Mesenchymal stem cell (in vitro differentiated cells and primary cell): ENCODE measurements at regions not wholly inside any gene's neighbourhood (a gene's known extent, or its start where the extent isn't known, plus 50 kb on each side); places are given as distances from the start of the nearest gene placed in this dataset.

Source experiments
- DNase-seq: peaks from one replicate; pipeline ENCODE4 v3.0.0-alpha.2; 2013
- H2AFZ ChIP-seq: one replicate; pipeline ENCODE4 v1.6.1; 2013; ENCODE audit warnings: low read depth, mild to moderate bottlenecking, control low read depth, inconsistent platforms, low read length, moderate library complexity
- H2AK5ac ChIP-seq: 2 replicates; pipeline ENCODE4 v1.6.1; 2013; ENCODE audit warnings: low read length, moderate library complexity, mild to moderate bottlenecking, inconsistent platforms; ENCODE audit not compliant: severe bottlenecking
- H2BK120ac ChIP-seq: one replicate; pipeline ENCODE4 v1.6.1; 2013; ENCODE audit warnings: low read depth, mild to moderate bottlenecking, inconsistent platforms, low read length, moderate library complexity
- H2BK12ac ChIP-seq, 2 experiments: one replicate each; pipeline ENCODE4 v1.6.1; 2013; ENCODE audit warnings: inconsistent platforms in 2 of 2, low read length in 2 of 2, mild to moderate bottlenecking in 2 of 2, moderate library complexity in 2 of 2, control low read depth in 1 of 2
- H2BK15ac ChIP-seq: one replicate; pipeline ENCODE4 v1.6.1; 2013; ENCODE audit warnings: mild to moderate bottlenecking, low read depth, inconsistent platforms; ENCODE audit not compliant: poor library complexity, severe bottlenecking
- H2BK5ac ChIP-seq: 2 replicates; pipeline ENCODE4 v1.6.1; 2013; ENCODE audit warnings: low read depth, mild to moderate bottlenecking, low read length, control low read depth, inconsistent platforms; ENCODE audit not compliant: poor library complexity, severe bottlenecking
- H3K14ac ChIP-seq, 2 experiments: one replicate each; pipeline ENCODE4 v1.6.1; 2013; ENCODE audit warnings: inconsistent platforms in 2 of 2, low read length in 2 of 2, control low read depth in 1 of 2, mild to moderate bottlenecking in 1 of 2, moderate library complexity in 1 of 2
- H3K18ac ChIP-seq, 2 experiments: one replicate each; pipeline ENCODE4 v1.6.1; 2013; ENCODE audit warnings: inconsistent platforms in 2 of 2, low read length in 2 of 2, control low read depth in 1 of 2, low read depth in 1 of 2, mild to moderate bottlenecking in 1 of 2
- H3K23ac ChIP-seq, 2 experiments: one replicate each; pipeline ENCODE4 v1.6.1; 2013; ENCODE audit warnings: inconsistent platforms in 2 of 2, low read length in 2 of 2, mild to moderate bottlenecking in 2 of 2, moderate library complexity in 2 of 2, control low read depth in 1 of 2
- H3K27ac ChIP-seq: 2 replicates; pipeline ENCODE4 v1.5.1; 2013; ENCODE audit warnings: mild to moderate bottlenecking, moderate library complexity, low read length, control low read depth, inconsistent platforms; ENCODE audit not compliant: poor library complexity, severe bottlenecking
- H3K27me3 ChIP-seq, 2 experiments: 2 replicates each; pipeline versions ENCODE4 v1.6.1 to v1.7.0; 2013; ENCODE audit warnings: low read length in 2 of 2, mild to moderate bottlenecking in 2 of 2, moderate library complexity in 2 of 2, control low read depth in 1 of 2, inconsistent platforms in 1 of 2; ENCODE audit not compliant: control insufficient read depth in 1 of 2, insufficient read depth in 1 of 2
- H3K36me3 ChIP-seq, 2 experiments: 2 replicates each; pipeline versions ENCODE4 v1.6.1 to v1.7.0; 2013; ENCODE audit warnings: low read length in 2 of 2, control low read depth in 1 of 2, inconsistent platforms in 1 of 2, low read depth in 1 of 2, mild to moderate bottlenecking in 1 of 2; ENCODE audit not compliant: insufficient read depth in 2 of 2, control insufficient read depth in 1 of 2
- H3K4ac ChIP-seq, 2 experiments: one replicate each; pipeline ENCODE4 v1.6.1; 2013; ENCODE audit warnings: inconsistent platforms in 2 of 2, low read length in 2 of 2, mild to moderate bottlenecking in 2 of 2, moderate library complexity in 2 of 2, control low read depth in 1 of 2, low read depth in 1 of 2
- H3K4me1 ChIP-seq: 2 replicates; pipeline ENCODE4 v1.6.1; 2013; ENCODE audit warnings: low read depth, low read length, control low read depth; ENCODE audit not compliant: control insufficient read depth, insufficient read depth
- H3K4me2 ChIP-seq: 2 replicates; pipeline ENCODE4 v1.6.1; 2013; ENCODE audit warnings: low read length, mild to moderate bottlenecking, inconsistent platforms; ENCODE audit not compliant: poor library complexity, severe bottlenecking
- H3K4me3 ChIP-seq, 2 experiments: 2 replicates each; pipeline versions ENCODE4 v1.5.1 to v1.7.0; 2013; ENCODE audit warnings: low read length in 2 of 2, mild to moderate bottlenecking in 2 of 2, control low read depth in 1 of 2, low read depth in 1 of 2; ENCODE audit not compliant: insufficient read depth in 1 of 2
- H3K79me1 ChIP-seq: replicated peaks from 2 replicates; pipeline ENCODE4 v1.6.1; 2013; ENCODE audit warnings: mild to moderate bottlenecking, control low read depth, low read length, inconsistent platforms; ENCODE audit not compliant: poor library complexity, severe bottlenecking
- H3K9ac ChIP-seq: 2 replicates; pipeline ENCODE4 v1.7.0; 2013; ENCODE audit warnings: mild to moderate bottlenecking, low read length, moderate library complexity
- H3K9me3 ChIP-seq: 2 replicates; pipeline ENCODE4 v1.7.0; 2013; ENCODE audit warnings: mild to moderate bottlenecking, low read length; ENCODE audit not compliant: control insufficient read depth
- H4K8ac ChIP-seq: one replicate; pipeline ENCODE4 v1.6.1; 2013; ENCODE audit warnings: inconsistent platforms, mild to moderate bottlenecking, low read length, moderate library complexity
- H4K91ac ChIP-seq: one replicate; pipeline ENCODE4 v1.6.1; 2013; ENCODE audit warnings: mild to moderate bottlenecking, low read length, inconsistent platforms
- WGBS: methylation state at CpG from one replicate; pipeline ENCODE4 v1.1.7; 2013; ENCODE audit warnings: mixed read lengths; 5-methylcytosine and 5-hydroxymethylcytosine counted together

GRCh38 chr1:157189986-157190982 lies 52.1 kb upstream of the ETV3 start:
- Histone ChIP-seq H3K9me3 (no peaks in the 10 kb centered on the region), H4K8ac (no peak overlapping the region), H2AK5ac (no peak overlapping the region), H3K9ac (no peak overlapping the region), H3K79me1 (no peaks in the 10 kb centered on the region), H3K36me3 (no peaks in the 10 kb centered on the region), H2BK5ac (no peak overlapping the region), H2BK120ac (no peak overlapping the region), H3K14ac (no peak overlapping the region), H3K4me2 (no peak overlapping the region), H3K4me1 (no peaks in the 10 kb centered on the region), H3K18ac (no peak overlapping the region), H3K27ac (no peak overlapping the region), H4K91ac (no peak overlapping the region), H2BK15ac (no peak overlapping the region), H2AFZ (no peak overlapping the region), H3K27me3 (peaks cover 58 to 78% of the 10 kb centered on the region in 2 experiments), H3K23ac (no peak overlapping the region), H3K4me3 (no peak overlapping the region), H3K4ac (no peak overlapping the region), H2BK12ac (no peak overlapping the region)
- WGBS, result 84% methylated on average over 21 of the region's 22 CpGs
- no peak for DNase-seq

- DNase-seq, result no peak
- Histone ChIP-seq H3K4me2 (no peak overlapping the region), H3K79me1 (no peaks in the 10 kb centered on the region), H3K23ac (no peak overlapping the region), H3K27ac (no peak overlapping the region), H3K36me3 (no peaks in the 10 kb centered on the region), H2BK12ac (no peak overlapping the region), H4K91ac (no peak overlapping the region), H3K4me3 (no peak overlapping the region), H3K4me1 (no peaks in the 10 kb centered on the region), H2AFZ (no peak overlapping the region), H3K18ac (no peak overlapping the region), H2BK15ac (no peak overlapping the region), H3K4ac (no peak overlapping the region), H4K8ac (no peak overlapping the region), H3K9me3 (no peaks in the 10 kb centered on the region), H3K14ac (no peak overlapping the region), H2AK5ac (no peak overlapping the region), H2BK5ac (no peak overlapping the region), H2BK120ac (no peak overlapping the region), H3K27me3 (peaks cover 68 to 75% of the 10 kb centered on the region in 2 experiments), H3K9ac (no peak overlapping the region)
- WGBS, result 75% methylated on average over 4 of the region's 4 CpGs
These were observed 50.9 kb upstream of the ETV3 start for GRCh38 chr1:157189096-157189495.
